GM19455 (cell line): ENCODE measurements at regions not wholly inside any gene's neighbourhood (a gene's known extent, or its start where the extent isn't known, plus 50 kb on each side); places are given as distances from the start of the nearest gene placed in this dataset.

Source experiments
- ATAC-seq: cut with Tn5 transposase; IDR thresholded peaks from one replicate; pipeline ENCODE4 v1.9.1; 2021; ENCODE audit not compliant: unreplicated experiment

- ATAC-seq, result no peak
Observed at GRCh38 chr10:44042075-44042770, 342.7 kb downstream of the CXCL12 start.

DNA sequence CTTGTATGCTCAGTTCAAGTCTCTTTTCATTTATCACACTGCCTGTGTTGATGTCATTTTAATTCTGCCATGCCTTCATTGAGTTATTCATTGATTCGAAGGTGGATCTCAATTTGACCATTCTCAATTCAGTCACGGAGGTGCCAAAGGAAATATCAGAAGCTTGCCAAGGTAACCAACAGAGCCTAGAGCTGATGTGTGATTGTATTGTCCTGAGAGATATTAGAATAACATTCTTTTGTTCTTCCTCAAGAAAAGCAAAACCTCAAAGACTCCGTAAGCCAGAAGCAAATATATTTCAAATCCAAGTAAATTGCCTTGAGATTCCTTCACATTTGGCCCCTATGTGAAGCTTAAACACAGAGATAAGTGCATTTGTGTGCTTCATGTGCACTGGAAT is 345.3 kb downstream of the CXCL12 start:
- ATAC-seq, result no peak

DNA sequence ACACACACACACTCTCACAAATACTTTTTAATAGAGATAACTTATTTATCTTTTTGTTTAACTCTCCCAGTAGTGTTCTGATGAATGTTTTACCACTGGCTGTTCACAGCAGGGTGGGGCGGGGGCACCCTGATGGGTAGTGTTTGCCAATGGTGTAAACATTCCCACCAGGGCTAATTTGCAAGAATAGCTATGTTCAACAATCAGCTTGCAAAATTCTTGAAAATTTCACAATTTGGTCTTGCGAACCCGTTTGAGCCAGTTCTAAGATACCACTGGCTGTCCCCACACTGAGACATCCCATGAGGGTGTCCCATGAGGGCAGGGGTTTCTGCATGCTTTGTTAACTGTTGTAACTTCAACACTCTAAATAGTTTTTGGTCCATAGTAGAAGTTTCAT is 348.5 kb downstream of the CXCL12 start:
- no peak for ATAC-seq

GRCh38 chr10:44035474-44036197 is 349.3 kb downstream of the CXCL12 start:
- ATAC-seq, result no peak

- ATAC-seq, result no peak
Observed at GRCh38 chr10:44034946-44035345, 350.0 kb downstream of the CXCL12 start.

DNA sequence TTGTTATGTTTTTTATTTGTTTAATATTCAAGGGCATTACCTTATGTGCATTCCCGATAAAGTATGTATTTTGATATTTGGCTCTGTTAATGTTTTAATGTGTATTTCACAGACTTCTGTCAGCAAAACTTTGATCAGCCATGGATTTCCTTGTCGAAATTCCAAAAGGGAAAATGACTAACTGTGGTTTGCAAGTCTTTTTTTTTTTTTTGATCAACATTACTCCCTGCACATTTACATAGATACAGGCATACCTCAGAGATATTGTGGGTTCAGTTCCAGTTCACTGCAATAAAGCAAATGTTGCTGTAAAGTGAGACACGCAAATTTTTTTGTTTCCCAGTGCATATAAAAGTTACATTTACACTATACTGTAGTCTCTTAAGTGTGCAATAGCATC is 351.9 kb downstream of the CXCL12 start:
- no peak for ATAC-seq

DNA sequence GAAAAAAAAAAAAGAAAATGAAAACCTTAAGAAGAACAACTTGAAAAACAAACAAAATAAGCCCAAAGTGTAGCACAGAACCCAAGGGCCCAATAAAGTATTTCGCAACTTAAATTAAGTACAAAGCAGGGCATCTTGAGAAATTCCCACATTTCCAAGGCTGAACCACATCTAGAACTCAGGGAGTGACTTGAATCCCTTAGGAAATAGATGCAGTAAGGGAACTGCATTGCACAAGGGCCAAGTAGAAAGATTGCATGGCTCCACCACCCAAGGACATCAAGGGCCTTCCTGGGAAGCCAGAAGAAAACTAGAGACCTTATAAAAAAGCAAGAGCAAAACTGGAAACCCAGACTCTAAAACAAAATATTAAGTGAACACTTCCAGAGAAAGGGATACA is 352.7 kb downstream of the CXCL12 start:
- no peak for ATAC-seq

DNA sequence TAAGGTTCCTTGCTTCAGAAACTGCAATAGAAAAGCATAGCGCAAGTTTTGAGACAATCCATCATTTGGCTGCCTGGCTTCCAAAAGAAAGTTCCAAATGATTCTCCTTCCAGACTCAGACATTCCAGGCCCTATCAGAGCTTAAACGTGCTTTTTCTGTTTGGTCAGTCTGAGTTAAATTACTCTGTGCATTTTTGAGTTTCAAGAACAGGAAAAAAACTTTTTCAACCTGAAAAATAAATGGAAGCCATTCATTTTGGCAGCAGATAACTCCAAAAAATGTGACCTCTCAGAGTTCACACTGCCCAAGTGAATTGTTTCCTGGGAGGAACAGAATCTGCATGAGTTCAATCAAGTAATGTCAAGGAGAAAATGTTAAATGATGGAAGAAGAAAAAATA is 354.2 kb downstream of the CXCL12 start:
- ATAC-seq, result no peak

DNA sequence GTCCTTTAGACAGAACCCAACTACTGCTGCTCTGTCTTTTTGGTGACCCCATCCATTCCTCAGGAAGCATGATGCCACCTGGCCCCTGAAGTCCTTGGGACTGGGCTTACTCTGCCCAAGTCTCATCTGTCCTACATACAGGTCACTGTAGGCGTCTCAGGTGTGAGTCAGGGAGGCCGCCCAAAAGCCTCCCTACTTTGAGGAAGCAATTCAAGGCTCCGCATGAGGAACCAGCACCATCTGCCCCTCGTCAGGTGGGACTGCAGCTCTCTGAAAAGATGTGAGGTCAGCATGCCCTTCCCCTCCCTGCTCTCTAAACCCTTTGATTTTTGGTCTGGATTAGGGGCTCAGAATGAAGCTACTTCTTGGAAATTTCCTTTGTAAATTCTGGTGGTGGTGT is 354.8 kb downstream of the CXCL12 start:
- peak; percentile 80 for ATAC-seq

DNA sequence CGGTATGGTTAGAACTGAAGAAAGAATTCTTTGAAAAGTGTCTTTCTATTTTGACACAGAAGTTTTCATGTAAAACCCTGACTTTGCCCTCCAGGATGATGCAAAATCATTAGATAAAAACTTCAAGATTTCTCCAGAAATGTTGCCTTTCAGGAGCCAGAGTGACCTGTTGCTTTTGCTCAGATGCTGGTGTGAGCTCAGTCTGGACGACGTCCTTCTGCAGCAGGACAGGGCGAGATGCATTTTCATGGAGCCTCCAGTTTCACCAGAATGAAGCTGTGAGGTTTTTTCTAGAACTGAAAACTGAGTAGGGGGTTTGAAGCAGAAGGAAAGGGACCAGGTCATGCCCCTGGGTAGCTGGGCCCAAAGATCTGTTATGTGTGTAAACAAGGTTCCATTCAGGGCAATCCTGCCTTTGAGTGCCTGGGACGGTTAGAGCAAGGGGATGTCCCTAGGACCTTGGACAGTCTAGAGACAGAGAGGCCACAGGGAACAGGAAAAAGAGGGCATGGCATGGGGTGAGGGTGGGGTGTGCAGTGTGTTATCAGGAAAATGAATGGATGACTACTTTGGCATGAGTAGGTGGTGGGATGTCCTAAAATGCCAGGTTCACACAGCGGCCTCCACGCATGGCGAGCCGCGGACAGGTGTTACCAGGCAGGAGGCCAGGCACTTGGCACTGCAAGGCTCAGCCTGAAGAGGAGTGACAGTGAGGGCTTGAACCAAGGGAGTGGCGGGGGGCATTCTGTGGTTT is 356.3 kb downstream of the CXCL12 start:
- ATAC-seq, result no peak

GRCh38 chr10:44024356-44025116 is 360.4 kb downstream of the CXCL12 start:
- ATAC-seq, result no peak

DNA sequence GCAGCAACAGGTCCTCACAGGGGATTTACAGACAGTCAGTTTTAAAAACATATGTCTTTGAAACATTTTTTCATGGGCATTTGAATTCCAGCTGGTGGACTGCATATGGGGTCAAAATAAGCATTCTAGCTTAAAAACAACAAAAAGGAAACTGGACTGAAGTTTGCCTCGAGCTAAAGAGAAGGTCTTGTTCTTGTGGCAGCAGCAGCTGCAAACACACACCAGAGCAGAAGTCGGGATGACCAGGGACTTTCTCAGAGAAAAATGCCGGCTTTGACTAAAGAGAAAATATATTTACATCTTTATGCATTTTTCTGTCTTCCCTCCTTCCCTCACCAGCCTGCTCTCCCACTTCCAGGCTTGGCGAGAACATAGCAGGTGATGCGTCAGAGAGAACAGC is 361.4 kb downstream of the CXCL12 start:
- no peak for ATAC-seq

- no peak for ATAC-seq
Observed at GRCh38 chr10:44022203-44022602, 362.7 kb downstream of the CXCL12 start.

DNA sequence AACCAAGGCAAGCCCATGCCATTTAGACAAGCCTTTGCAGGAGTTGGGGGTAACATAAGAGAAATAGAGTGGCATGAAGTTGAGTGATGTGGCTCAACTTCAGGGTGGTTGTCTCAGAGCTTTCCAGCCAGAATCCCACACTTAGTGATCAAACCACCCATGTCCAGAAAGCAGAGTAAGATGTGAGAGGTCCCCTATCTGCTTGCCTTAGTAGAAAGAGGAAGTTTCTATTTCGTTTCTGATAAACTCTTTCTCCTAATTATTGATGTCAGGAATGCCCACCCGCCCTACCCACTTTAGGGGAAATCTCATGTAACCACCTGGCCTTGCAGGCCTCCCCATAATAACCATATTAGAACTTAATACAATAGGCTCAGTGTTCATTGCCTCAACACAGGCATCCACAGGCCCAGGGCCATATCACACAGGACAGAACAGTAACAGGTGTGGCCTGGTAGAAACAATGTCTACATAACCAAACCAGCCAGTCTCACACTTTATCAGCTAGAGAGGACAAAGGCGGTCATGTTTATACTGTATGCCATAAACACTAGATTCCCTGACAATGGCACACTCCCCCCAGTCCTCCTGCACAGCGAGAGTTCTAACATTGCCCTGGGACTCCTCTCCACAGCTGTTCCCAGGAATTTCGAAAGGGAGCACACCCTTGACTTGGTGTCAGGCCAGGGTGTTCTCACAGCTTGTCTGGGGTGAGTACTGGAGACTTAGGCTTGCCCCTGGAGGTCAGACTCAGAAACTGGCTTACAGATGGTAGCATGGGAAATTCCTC is 364.4 kb downstream of the CXCL12 start:
- no peak for ATAC-seq

GRCh38 chr10:44017483-44018145 is 367.3 kb downstream of the CXCL12 start:
- no peak for ATAC-seq

- ATAC-seq, result no peak
Observed at GRCh38 chr10:44016589-44017482, 368.1 kb downstream of the CXCL12 start.

- ATAC-seq, result no peak
Observed at GRCh38 chr10:44015702-44016500, 367.2 kb upstream of the ZNF32 start.

GRCh38 chr10:44014644-44015250 is 366.1 kb upstream of the ZNF32 start:
- no peak for ATAC-seq
